HEK293 (cell line): ENCODE measurements at regions not wholly inside any gene's neighbourhood (a gene's known extent, or its start where the extent isn't known, plus 50 kb on each side); places are given as distances from the start of the nearest gene placed in this dataset.

ENCODE experiments used
- CTCF ChIA-PET: fragments of 350-600 bp; formaldehyde crosslinking; extraction: SDS; loops from one replicate; lab custom pipeline; 2021; ENCODE audit warnings: antibody characterized with exemption; lab: Yijun Ruan, JAX
- POLR2A ChIA-PET: fragments of 300-600 bp; formaldehyde crosslinking; extraction: SDS; loops from one replicate; lab custom pipeline; 2020; ENCODE audit warnings: antibody characterized with exemption, inconsistent platforms; lab: Yijun Ruan, JAX
- H3K27ac ChIP-seq: fragments of 200-500 bp; sonication (Bioruptor generic); 2 replicates; pipeline ENCODE4 v1.5.1; 2014; ENCODE audit warnings: low read depth, low read length, control low read depth, inconsistent platforms; ENCODE audit errors: extremely low read depth
- H3K36me3 ChIP-seq, 2 experiments: fragments of 200-500 bp in 1 of 2; sonication (Bioruptor generic) in 1 of 2; 1 replicate in 1 of 2; 2 replicates in 1 of 2; pipeline ENCODE4 v1.5.1; 2014 to 2017; ENCODE audit warnings: inconsistent platforms in 2 of 2, low read length in 2 of 2; ENCODE audit not compliant: control insufficient read depth in 2 of 2, insufficient read depth in 1 of 2
- H3K4me1 ChIP-seq: fragments of 200-500 bp; sonication (Bioruptor generic); 2 replicates; pipeline ENCODE4 v1.5.1; 2014; ENCODE audit warnings: mild to moderate bottlenecking, low read length, inconsistent platforms; ENCODE audit not compliant: control insufficient read depth, insufficient read depth
- H3K4me3 ChIP-seq: 2 replicates; pipeline ENCODE4 v1.5.1; 2011; ENCODE audit warnings: low read depth, mild to moderate bottlenecking, control low read depth, low read length, moderate library complexity
- H3K9me3 ChIP-seq: fragments of 200-500 bp; sonication (Bioruptor generic); 2 replicates; pipeline ENCODE4 v1.5.1; 2014; ENCODE audit warnings: low read depth, low read length, inconsistent platforms; ENCODE audit not compliant: control insufficient read depth, insufficient read depth
- EGR2 ChIP-seq: fragments of 450-650 bp; formaldehyde crosslinking; IDR thresholded peaks from 2 replicates; pipeline ENCODE4 v1.5.1; 2016; ENCODE audit warnings: low read depth, missing biosample characterization, missing genetic modification characterization
- PRDM10 ChIP-seq: fragments of 450-650 bp; formaldehyde crosslinking; IDR thresholded peaks from 2 replicates; pipeline ENCODE4 v1.5.1; 2016; ENCODE audit warnings: missing biosample characterization, missing genetic modification characterization
- SP2 ChIP-seq: fragments of 450-650 bp; formaldehyde crosslinking; IDR thresholded peaks from 2 replicates; pipeline ENCODE4 v1.5.1; 2016; ENCODE audit warnings: missing biosample characterization, missing genetic modification characterization
- ZBTB10 ChIP-seq: fragments of 450-650 bp; formaldehyde crosslinking; IDR thresholded peaks from 2 replicates; pipeline ENCODE4 v1.5.1; 2016; ENCODE audit warnings: missing biosample characterization, missing genetic modification characterization
- ZFHX2 ChIP-seq: fragments of 450-650 bp; formaldehyde crosslinking; conservative IDR thresholded peaks from 2 replicates; pipeline ENCODE4 v1.5.1; 2016; ENCODE audit warnings: missing biosample characterization, missing genetic modification characterization
- ZFP37 ChIP-seq: fragments of 450-650 bp; formaldehyde crosslinking; IDR thresholded peaks from 2 replicates; pipeline ENCODE4 v1.5.1; 2016; ENCODE audit warnings: missing biosample characterization, missing genetic modification characterization
- ZNF10 ChIP-seq: fragments of 450-650 bp; formaldehyde crosslinking; IDR thresholded peaks from 2 replicates; pipeline ENCODE4 v1.5.1; 2017; ENCODE audit warnings: missing biosample characterization, missing genetic modification characterization
- ZNF157 ChIP-seq: fragments of 450-650 bp; formaldehyde crosslinking; IDR thresholded peaks from 2 replicates; pipeline ENCODE4 v1.5.1; 2016; ENCODE audit warnings: missing biosample characterization, missing genetic modification characterization
- ZNF211 ChIP-seq: fragments of 450-650 bp; formaldehyde crosslinking; IDR thresholded peaks from 2 replicates; pipeline ENCODE4 v1.5.1; 2016; ENCODE audit warnings: low read depth, missing biosample characterization, missing genetic modification characterization
- ZNF239 ChIP-seq: fragments of 450-650 bp; formaldehyde crosslinking; IDR thresholded peaks from 2 replicates; pipeline ENCODE4 v1.5.1; 2016; ENCODE audit warnings: missing biosample characterization, missing genetic modification characterization
- ZNF280C ChIP-seq: fragments of 450-650 bp; formaldehyde crosslinking; IDR thresholded peaks from 2 replicates; pipeline ENCODE4 v1.5.1; 2016; ENCODE audit warnings: missing biosample characterization, missing genetic modification characterization
- ZNF350 ChIP-seq: fragments of 450-650 bp; formaldehyde crosslinking; IDR thresholded peaks from 2 replicates; pipeline ENCODE4 v1.5.0; 2017; ENCODE audit warnings: missing biosample characterization, mild to moderate bottlenecking, missing genetic modification characterization
- ZNF404 ChIP-seq: fragments of 450-650 bp; formaldehyde crosslinking; IDR thresholded peaks from 2 replicates; pipeline ENCODE4 v1.5.1; 2017; ENCODE audit warnings: missing biosample characterization, missing genetic modification characterization
- ZNF48 ChIP-seq: fragments of 450-650 bp; formaldehyde crosslinking; IDR thresholded peaks from 2 replicates; pipeline ENCODE4 v1.5.1; 2016; ENCODE audit warnings: missing biosample characterization, missing genetic modification characterization
- ZNF488 ChIP-seq: fragments of 450-650 bp; formaldehyde crosslinking; IDR thresholded peaks from 2 replicates; pipeline ENCODE4 v1.5.1; 2016; ENCODE audit warnings: missing biosample characterization, missing genetic modification characterization
- ZNF548 ChIP-seq: fragments of 450-650 bp; formaldehyde crosslinking; IDR thresholded peaks from 2 replicates; pipeline ENCODE4 v1.5.1; 2016; ENCODE audit warnings: missing biosample characterization, missing genetic modification characterization
- ZNF549 ChIP-seq: fragments of 450-650 bp; IDR thresholded peaks from 2 replicates; pipeline ENCODE4 v1.5.1; 2018; ENCODE audit warnings: missing biosample characterization, missing genetic modification characterization, mild to moderate bottlenecking, inconsistent platforms, moderate library complexity
- ZNF560 ChIP-seq: fragments of 450-650 bp; formaldehyde crosslinking; IDR thresholded peaks from 2 replicates; pipeline ENCODE4 v1.5.1; 2017; ENCODE audit warnings: missing biosample characterization, missing genetic modification characterization, borderline replicate concordance
- ZSCAN30 ChIP-seq: fragments of 450-650 bp; IDR thresholded peaks from 2 replicates; pipeline ENCODE4 v1.5.1; 2018; ENCODE audit warnings: missing biosample characterization, mild to moderate bottlenecking, missing genetic modification characterization, moderate library complexity

GRCh38 chr15:99823346-99823745 lies 90.1 kb upstream of the LYSMD4 start:
- H3K4me1 ChIP-seq, result no peaks in the 10 kb centered on the region
- no peaks in the 10 kb centered on the region for H3K36me3 ChIP-seq
- H3K4me3 ChIP-seq, result no peak overlapping the region
- no peak overlapping the region for H3K27ac ChIP-seq
- ChIA-PET CTCF (no interaction called here), POLR2A (no interaction called here)
- no peaks in the 10 kb centered on the region; the same call in 1 of the 2 replicates for H3K9me3 ChIP-seq
- no peak for TF ChIP-seq PRDM10
- TF ChIP-seq SP2 (tag by site-specific recombination), result no peak
- TF ChIP-seq ZNF488 (tag by site-specific recombination), result no peak
- no peak for TF ChIP-seq ZNF239 (tag by site-specific recombination)
- no peak for TF ChIP-seq ZNF549 (tag by site-specific recombination)
- TF ChIP-seq ZFHX2 (tag by site-specific recombination), result no peak
- TF ChIP-seq ZNF280C, result no peak
- no peak for TF ChIP-seq ZNF211 (tag by site-specific recombination)
- TF ChIP-seq ZNF560 (tag by site-specific recombination), result no peak
- TF ChIP-seq ZNF157, result no peak
- TF ChIP-seq ZSCAN30 (tag by site-specific recombination), result no peak
- TF ChIP-seq ZNF548 (tag by site-specific recombination), result no peak
- no peak for TF ChIP-seq EGR2 (tag by site-specific recombination)
- TF ChIP-seq ZNF10, result no peak
- TF ChIP-seq ZNF350 (tag by site-specific recombination), result no peak
- TF ChIP-seq ZBTB10 (tag by site-specific recombination), result no peak
- no peak for TF ChIP-seq ZNF48 (tag by site-specific recombination)
- TF ChIP-seq ZNF404 (tag by site-specific recombination), result no peak
- TF ChIP-seq ZFP37 (tag by site-specific recombination), result no peak
- TF ChIP-seq, all 188 proteins: peak for 0
